Gastroesophageal sphincter (tissue), 4 donors: ENCODE measurements at regions not wholly inside any gene's neighbourhood (a gene's known extent, or its start where the extent isn't known, plus 50 kb on each side); places are given as distances from the start of the nearest gene placed in this dataset.

Experiments
- ATAC-seq: fragments of 150-250 bp; one replicate; pipeline ENCODE4 v1.9.1; 2016; ENCODE audit warnings: mild to moderate bottlenecking, moderate library complexity
- H3K27ac ChIP-seq, 4 donors: fragments of 200-600 bp; sonication (generic) in 3 of 4; 1 replicate in 3 of 4; 2 replicates in 1 of 4; pipeline ENCODE4 v1.5.1; 2016 to 2019
- H3K27me3 ChIP-seq: fragments of 200-600 bp; sonication (generic); one replicate; pipeline ENCODE4 v1.5.1; 2019
- H3K36me3 ChIP-seq, 2 donors: fragments of 200-600 bp; sonication (generic); one replicate each; pipeline ENCODE4 v1.5.1; 2019; ENCODE audit warnings: control low read depth in 1 of 2
- H3K4me1 ChIP-seq, 3 donors: fragments of 200-600 bp; sonication (generic); 1 replicate in 2 of 3; 2 replicates in 1 of 3; pipeline ENCODE4 v1.5.1; 2016 to 2019; ENCODE audit warnings: control low read depth in 2 of 3
- H3K4me3 ChIP-seq, 2 donors: fragments of 200-600 bp; sonication (generic); one replicate each; pipeline ENCODE4 v1.5.1; 2019; ENCODE audit warnings: mild to moderate bottlenecking in 1 of 2, moderate library complexity in 1 of 2
- H3K9me3 ChIP-seq, 3 donors: fragments of 200-600 bp; sonication (generic); one replicate each; pipeline ENCODE4 v1.5.1; 2017 to 2019; ENCODE audit warnings: control low read depth in 2 of 3
- EP300 ChIP-seq: sonication (generic); formaldehyde crosslinking; IDR thresholded peaks from one replicate; pipeline ENCODE4 v1.6.1; 2017; ENCODE audit warnings: antibody characterized with exemption, mild to moderate bottlenecking
- POLR2A ChIP-seq, 2 donors: fragments of 450-650 bp; IDR thresholded peaks; one replicate each; pipeline ENCODE4 v1.6.1; 2017; ENCODE audit warnings: antibody characterized with exemption in 2 of 2, mild to moderate bottlenecking in 2 of 2, moderate library complexity in 1 of 2
- POLR2AphosphoS5 ChIP-seq: sonication (generic); formaldehyde crosslinking; IDR thresholded peaks from one replicate; pipeline ENCODE4 v1.6.1; 2017; ENCODE audit warnings: antibody characterized with exemption
- WGBS, 2 donors: methylation state at CpG; one replicate each; pipeline ENCODE4 v1.1.5; 2018; ENCODE audit warnings: low coverage in 1 of 2; 5-methylcytosine and 5-hydroxymethylcytosine counted together
- TF ChIP-seq, protein P1 (sequence below), 4 experiments: fragments of 200-600 bp in 2 of 4; fragments of 450-650 bp in 2 of 4; sonication (generic) in 1 of 4; IDR thresholded peaks; one replicate each; pipeline ENCODE4 v1.5.1; 2017 to 2019; ENCODE audit warnings: antibody characterized with exemption in 4 of 4, mild to moderate bottlenecking in 2 of 4, moderate library complexity in 2 of 4

DNA sequence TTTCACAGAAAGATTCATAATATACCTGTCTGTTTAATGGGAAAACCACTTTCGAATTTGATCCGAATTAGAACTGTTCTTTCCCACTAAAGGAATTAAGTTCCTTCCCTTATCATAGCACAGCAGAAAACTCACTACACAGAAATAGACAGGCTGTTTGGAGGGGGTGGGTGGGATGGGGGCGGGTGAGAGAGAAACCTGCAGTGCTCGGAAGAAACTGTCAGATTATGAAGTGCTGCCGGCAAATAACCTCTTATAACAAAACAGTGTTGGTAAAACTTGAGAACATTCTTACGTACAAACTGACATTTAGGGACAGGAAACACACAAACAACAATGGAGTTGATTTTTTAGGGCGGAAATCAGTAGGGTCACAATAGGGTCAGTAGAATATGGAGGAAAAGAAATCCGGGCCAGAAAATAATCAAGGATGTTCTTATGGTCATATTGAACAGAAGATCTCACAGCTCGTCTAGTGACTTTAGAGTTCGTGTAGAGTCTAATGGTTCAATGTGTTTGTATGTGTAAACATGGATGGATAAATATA lies 756.0 kb upstream of the LRATD1 start:
- no peaks in the 10 kb centered on the region for H3K9me3 ChIP-seq
- no peak overlapping the region for H3K4me3 ChIP-seq
- ATAC-seq, result no peak
- no peaks in the 10 kb centered on the region for H3K27me3 ChIP-seq
- H3K36me3 ChIP-seq, result no peaks in the 10 kb centered on the region
- TF ChIP-seq, protein P1, sequence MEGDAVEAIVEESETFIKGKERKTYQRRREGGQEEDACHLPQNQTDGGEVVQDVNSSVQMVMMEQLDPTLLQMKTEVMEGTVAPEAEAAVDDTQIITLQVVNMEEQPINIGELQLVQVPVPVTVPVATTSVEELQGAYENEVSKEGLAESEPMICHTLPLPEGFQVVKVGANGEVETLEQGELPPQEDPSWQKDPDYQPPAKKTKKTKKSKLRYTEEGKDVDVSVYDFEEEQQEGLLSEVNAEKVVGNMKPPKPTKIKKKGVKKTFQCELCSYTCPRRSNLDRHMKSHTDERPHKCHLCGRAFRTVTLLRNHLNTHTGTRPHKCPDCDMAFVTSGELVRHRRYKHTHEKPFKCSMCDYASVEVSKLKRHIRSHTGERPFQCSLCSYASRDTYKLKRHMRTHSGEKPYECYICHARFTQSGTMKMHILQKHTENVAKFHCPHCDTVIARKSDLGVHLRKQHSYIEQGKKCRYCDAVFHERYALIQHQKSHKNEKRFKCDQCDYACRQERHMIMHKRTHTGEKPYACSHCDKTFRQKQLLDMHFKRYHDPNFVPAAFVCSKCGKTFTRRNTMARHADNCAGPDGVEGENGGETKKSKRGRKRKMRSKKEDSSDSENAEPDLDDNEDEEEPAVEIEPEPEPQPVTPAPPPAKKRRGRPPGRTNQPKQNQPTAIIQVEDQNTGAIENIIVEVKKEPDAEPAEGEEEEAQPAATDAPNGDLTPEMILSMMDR (IDR thresholded peaks at IDR 0.05), result no peak
- WGBS, 2 donors, result 59 to 67% methylated on average over 9 to 10 of the region's 10 CpGs
- no peak overlapping the region for H3K27ac ChIP-seq
- no peaks in the 10 kb centered on the region for H3K4me1 ChIP-seq

DNA sequence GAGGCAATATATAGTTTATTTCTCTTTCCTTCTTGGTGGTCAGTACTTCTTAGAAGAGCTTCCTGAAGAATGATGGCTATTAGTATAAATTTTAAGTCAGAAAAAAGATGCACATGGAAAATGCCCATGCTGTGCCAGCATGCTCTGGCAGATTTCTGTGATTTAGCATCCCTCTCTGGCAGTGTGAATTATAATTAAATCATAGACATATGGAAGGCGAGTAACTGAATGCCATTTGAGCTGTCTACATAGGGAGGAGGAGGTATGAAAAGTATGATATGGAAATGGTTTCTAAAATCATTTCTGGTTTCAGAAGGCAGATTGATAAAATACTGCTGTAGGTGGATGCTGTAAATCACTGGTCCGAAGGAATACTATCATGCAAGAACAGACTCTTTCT lies 754.9 kb upstream of the LRATD1 start:
- Histone ChIP-seq H3K27ac (no peak overlapping the region), H3K9me3 (no peaks in the 10 kb centered on the region), H3K4me1 (no peaks in the 10 kb centered on the region), H3K4me3 (no peak overlapping the region), H3K36me3 (no peaks in the 10 kb centered on the region), H3K27me3 (no peaks in the 10 kb centered on the region)
- TF ChIP-seq EP300, result no peak
- TF ChIP-seq POLR2AphosphoS5, result no peak
- TF ChIP-seq, protein P1 (IDR thresholded peaks at IDR 0.05), result no peak
- TF ChIP-seq POLR2A (IDR thresholded peaks at IDR 0.05), result no peak
- WGBS, 2 donors, result 71 to 85% methylated on average over 1 to 2 of the region's 2 CpGs
- ATAC-seq, result no peak

DNA sequence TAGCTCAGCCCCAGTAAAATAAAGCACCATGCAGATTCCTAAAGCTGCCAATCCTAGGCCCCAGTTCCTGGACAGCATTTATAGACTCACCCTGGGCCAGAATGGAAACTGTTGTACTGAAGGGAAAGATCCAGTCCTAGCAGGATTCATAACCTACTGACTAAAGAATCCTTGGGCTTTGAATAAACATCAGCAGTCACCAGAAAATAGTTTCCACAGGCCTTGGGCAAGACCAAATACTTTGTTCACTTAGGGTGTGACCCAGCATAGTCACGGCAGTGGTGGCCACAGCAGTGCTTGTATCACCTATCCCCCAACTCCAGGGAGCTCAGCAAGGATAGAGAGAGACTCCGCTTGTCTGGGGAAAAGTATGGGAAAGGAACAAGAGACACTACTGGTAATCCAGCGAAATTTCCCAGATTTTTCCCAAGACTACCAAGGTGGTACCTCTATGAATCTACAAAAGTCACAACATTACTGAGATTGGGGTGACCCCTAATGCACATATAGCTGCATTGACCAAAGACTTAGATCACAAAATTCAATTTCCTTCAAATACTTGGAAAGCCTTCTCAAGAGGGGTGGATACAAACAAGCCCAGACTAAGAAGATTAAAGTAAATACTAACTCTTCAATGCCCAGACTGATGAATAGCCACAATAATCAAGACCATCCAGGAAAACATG lies 748.1 kb upstream of the LRATD1 start:
- H3K36me3 ChIP-seq, result no peaks in the 10 kb centered on the region
- ATAC-seq, result no peak
- WGBS, 2 donors, result 73 to 88% methylated on average over 2 of the region's 3 CpGs
- H3K4me3 ChIP-seq, result no peak overlapping the region
- no peaks in the 10 kb centered on the region for H3K4me1 ChIP-seq
- H3K9me3 ChIP-seq, result peaks cover 0 to 5% (median 0%) of the 10 kb centered on the region in 3 donors
- H3K27ac ChIP-seq, result no peak overlapping the region
- no peaks in the 10 kb centered on the region for H3K27me3 ChIP-seq
- no peak for TF ChIP-seq POLR2AphosphoS5
- TF ChIP-seq POLR2A (IDR thresholded peaks at IDR 0.05), result no peak
- TF ChIP-seq, protein P1 (IDR thresholded peaks at IDR 0.05), result no peak
- TF ChIP-seq EP300, result no peak

DNA sequence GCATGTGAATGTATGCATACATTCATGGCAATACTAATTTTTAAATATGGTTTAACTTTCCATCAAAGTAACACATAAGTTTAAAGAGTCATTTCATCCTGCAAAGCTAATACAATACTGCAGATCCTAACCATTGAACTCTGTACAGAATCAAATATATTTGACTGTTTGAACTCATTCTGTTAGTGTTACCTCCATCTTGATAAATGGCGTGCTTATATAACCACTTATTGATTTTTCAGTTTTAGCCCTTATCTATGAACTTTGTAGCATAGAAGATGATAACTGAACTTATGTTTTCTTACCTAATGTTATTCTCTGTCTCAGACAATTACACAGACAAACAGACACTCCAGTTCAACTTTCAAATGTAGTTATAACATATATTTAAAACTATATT lies 731.0 kb upstream of the LRATD1 start:
- no peak overlapping the region for H3K27ac ChIP-seq
- ATAC-seq, result no peak
- WGBS, 2 donors, result 95 to 100% methylated on average over 1 of the region's 1 CpG
- TF ChIP-seq, protein P1 (IDR thresholded peaks at IDR 0.05), result no peak
- no peak for TF ChIP-seq POLR2AphosphoS5
- no peak for TF ChIP-seq EP300
- no peak for TF ChIP-seq POLR2A (IDR thresholded peaks at IDR 0.05)
- no peaks in the 10 kb centered on the region for H3K36me3 ChIP-seq
- no peak overlapping the region for H3K4me3 ChIP-seq
- no peaks in the 10 kb centered on the region for H3K9me3 ChIP-seq
- H3K27me3 ChIP-seq, result no peaks in the 10 kb centered on the region
- H3K4me1 ChIP-seq, result no peaks in the 10 kb centered on the region

DNA sequence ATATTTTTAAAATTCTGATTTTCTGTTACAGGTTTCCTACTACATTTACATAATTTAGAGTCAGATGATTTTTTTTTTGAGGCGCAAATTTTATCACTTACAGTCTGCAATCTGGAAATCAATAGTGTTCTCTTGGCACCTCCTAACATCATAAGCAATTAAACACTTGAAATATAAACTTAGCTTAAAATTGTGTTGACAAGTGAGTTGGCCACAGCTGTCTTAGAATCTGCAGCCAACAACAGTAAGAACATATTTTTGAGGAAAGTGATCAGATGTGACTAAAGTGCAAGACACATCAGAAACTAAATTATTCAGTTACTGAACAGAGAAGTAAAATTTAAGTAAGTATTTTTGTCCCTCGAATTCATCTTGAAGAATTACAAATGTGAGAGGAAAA lies 726.7 kb upstream of the LRATD1 start:
- Histone ChIP-seq H3K4me1 (no peaks in the 10 kb centered on the region), H3K27me3 (no peaks in the 10 kb centered on the region), H3K4me3 (no peak overlapping the region), H3K36me3 (no peaks in the 10 kb centered on the region), H3K27ac (no peak overlapping the region), H3K9me3 (no peaks in the 10 kb centered on the region)
- TF ChIP-seq POLR2AphosphoS5 (no peak), POLR2A (IDR thresholded peaks at IDR 0.05) (no peak)
- TF ChIP-seq, protein P1 (IDR thresholded peaks at IDR 0.05), result no peak
- ATAC-seq, result no peak
- 60 to 67% methylated on average over 2 of the region's 2 CpGs for WGBS, 2 donors
